GM12878 (cell line): ENCODE measurements at regions not wholly inside any gene's neighbourhood (a gene's known extent, or its start where the extent isn't known, plus 50 kb on each side); places are given as distances from the start of the nearest gene placed in this dataset.
"Not testable (repeated sequence)": the region's sequence is repeated elsewhere in the genome, so short reads cannot be mapped to it uniquely, and the experiment has no call there.

Experiments used
- ATAC-seq: fragments of 200-7000 bp; cut with Tn5 transposase; 3 replicates; pipeline ENCODE4 v1.9.1; 2020; ENCODE audit warnings: mild to moderate bottlenecking, moderate library complexity
- BruUV-seq: library from RNA; stranded (reverse); fragments of 400-500 nt; replicated peaks from 2 replicates; lab custom pipeline; 2021; lab: Mats Ljungman, UMichigan
- CTCF ChIA-PET: fragments of 300-600 bp; sonication (Branson Sonifier 250); formaldehyde crosslinking; extraction: SDS; loops from one replicate; lab custom pipeline; 2021; ENCODE audit warnings: inconsistent platforms; lab: Yijun Ruan, JAX
- POLR2A ChIA-PET: fragments of 350-600 bp; formaldehyde crosslinking; extraction: SDS; loops from one replicate; lab custom pipeline; 2021; ENCODE audit warnings: inconsistent platforms; lab: Charles Lee
- RAD21 ChIA-PET: fragments of 300-600 bp; sonication (Branson Sonifier 250); formaldehyde crosslinking; loops from one replicate; lab custom pipeline; 2023; ENCODE audit warnings: antibody characterized with exemption; ENCODE audit not compliant: unreplicated experiment; lab: Charles Lee
- SMC1A ChIA-PET: fragments of 300-600 bp; sonication (Branson Sonifier 250); formaldehyde crosslinking; loops from one replicate; lab custom pipeline; 2023; ENCODE audit not compliant: unreplicated experiment, uncharacterized antibody; lab: Charles Lee
- DNase-seq: peaks from one replicate; pipeline ENCODE4 v3.0.0-alpha.2; 2011; ENCODE audit warnings: low read depth, low spot score
- FAIRE-seq: peaks from 3 replicates; lab custom pipeline; 2011; peaks lifted over from hg19 to GRCh38; lab: Jason Lieb, UNC
- H2AFZ ChIP-seq: 2 replicates; pipeline ENCODE4 v1.6.0; 2011; ENCODE audit warnings: low read depth, low read length, control low read depth; ENCODE audit not compliant: control insufficient read depth
- H3K27ac ChIP-seq: 2 replicates; pipeline ENCODE4 v1.5.1; 2011; ENCODE audit warnings: control low read depth; ENCODE audit not compliant: control insufficient read depth, insufficient read depth
- H3K27me3 ChIP-seq, 2 experiments: replicated peaks in 1 of 2; 2 replicates each; pipeline versions ENCODE4 v1.6.0 to v1.6.1; 2011; ENCODE audit warnings: low read length in 1 of 2; ENCODE audit not compliant: control insufficient read depth in 2 of 2, insufficient read depth in 2 of 2
- H3K36me3 ChIP-seq, 2 experiments: 2 replicates each; pipeline ENCODE4 v1.5.1; 2011; ENCODE audit warnings: low read length in 1 of 2; ENCODE audit not compliant: control insufficient read depth in 2 of 2, insufficient read depth in 2 of 2
- H3K4me1 ChIP-seq: 2 replicates; pipeline ENCODE4 v1.6.1; 2011; ENCODE audit warnings: mild to moderate bottlenecking, low read length, moderate library complexity, mixed read lengths; ENCODE audit not compliant: control insufficient read depth, insufficient read depth
- H3K4me2 ChIP-seq: 2 replicates; pipeline ENCODE4 v1.6.0; 2011; ENCODE audit warnings: control low read depth; ENCODE audit not compliant: control insufficient read depth, insufficient read depth
- H3K4me3 ChIP-seq: fragments of 200-600 bp; sonication (generic); 2 replicates; pipeline ENCODE4 v1.5.1; 2016
- H3K79me2 ChIP-seq: 2 replicates; pipeline ENCODE4 v1.6.0; 2011; ENCODE audit warnings: low read length; ENCODE audit not compliant: control insufficient read depth, insufficient read depth
- H3K9ac ChIP-seq: 2 replicates; pipeline ENCODE4 v1.8.0; 2011; ENCODE audit warnings: low read length, control low read depth, mixed read lengths; ENCODE audit not compliant: control insufficient read depth, insufficient read depth
- H3K9me3 ChIP-seq: replicated peaks from 3 replicates; pipeline ENCODE4 v1.5.1; 2011; ENCODE audit warnings: mild to moderate bottlenecking, low read length; ENCODE audit not compliant: control insufficient read depth, insufficient read depth
- H4K20me1 ChIP-seq: 2 replicates; pipeline ENCODE4 v1.6.0; 2011; ENCODE audit not compliant: control insufficient read depth, insufficient read depth
- FOS ChIP-seq: IDR thresholded peaks from 3 replicates; pipeline ENCODE4 v1.6.1; 2011; ENCODE audit warnings: borderline replicate concordance; ENCODE audit not compliant: insufficient read length; ENCODE audit errors: extremely low read depth
- MLLT1 ChIP-seq: fragments of 450-650 bp; IDR thresholded peaks from 2 replicates; pipeline ENCODE4 v1.6.1; 2016; ENCODE audit warnings: mild to moderate bottlenecking
- NRF1 ChIP-seq: conservative IDR thresholded peaks from 2 replicates; pipeline ENCODE4 v1.6.1; 2011; ENCODE audit warnings: mild to moderate bottlenecking, low read depth, low read length, improper control_type of control experiment
- RFX5 ChIP-seq: IDR thresholded peaks from 2 replicates; pipeline ENCODE4 v1.6.1; 2011; ENCODE audit warnings: low read depth, low read length, improper control_type of control experiment
- ZBTB11 ChIP-seq: fragments of 450-650 bp; formaldehyde crosslinking; IDR thresholded peaks from 2 replicates; pipeline ENCODE4 v1.5.0; 2022; ENCODE audit warnings: mild to moderate bottlenecking, missing genetic modification characterization
- whole genome bisulfite sequencing: methylation state at CpG from one replicate; pipeline ENCODE4 v1.1.6; 2016; ENCODE audit warnings: low lambda C conversion rate; ENCODE audit not compliant: insufficient replicate concordance, insufficient coverage; ENCODE audit errors: missing lambda C conversion rate; 5-methylcytosine and 5-hydroxymethylcytosine counted together
- in situ Hi-C: fragments of 300-500 bp; cut with MboI; formaldehyde crosslinking; loops from 9 replicates; pipeline ENCODE4 v1.14.3; 2018; ENCODE audit warnings: mixed read lengths
- intact Hi-C: fragments of 100-400 bp; cut with micrococcal nuclease; formaldehyde crosslinking; loops from one replicate; pipeline ENCODE4 v1.14.2; 2022; ENCODE audit not compliant: unreplicated experiment

GRCh38 chr1:177410179-177410766 is 239.5 kb downstream of the BRINP2 start (continued):
- peak; percentile 70; the same call in 1 of the 2 replicates for TF ChIP-seq RFX5

- H3K79me2 ChIP-seq, in situ Hi-C loops, POLR2A ChIA-PET, H4K20me1 ChIP-seq, H3K27ac ChIP-seq, H3K36me3 ChIP-seq, CTCF ChIA-PET, SMC1A ChIA-PET, RAD21 ChIA-PET, BruUV-seq, H3K9me3 ChIP-seq, H3K4me3 ChIP-seq, FAIRE-seq, H3K4me2 ChIP-seq, DNase-seq, ATAC-seq, intact Hi-C loops, H3K9ac ChIP-seq, H3K4me1 ChIP-seq, H3K27me3 ChIP-seq, H2AFZ ChIP-seq: not testable (repeated sequence)
- 61% methylated on average over 14 of the region's 14 CpGs for WGBS
Measured at GRCh38 chr1:177406323-177406722, 235.6 kb downstream of the BRINP2 start.

- ChIA-PET SMC1A (interaction anchor here (0.6 to 0.9 kb wide), 2 partner anchors 44 to 46 kb away, joined by 3 read pairs; no protein-coding TSS in a partner anchor), CTCF (no interaction called here), RAD21 (no interaction called here), POLR2A (no interaction called here)
- in situ Hi-C loops: no loop called here
- Histone ChIP-seq H3K27me3 (no peaks in the 10 kb centered on the region), H2AFZ (no peak overlapping the region), H3K9ac (no peak overlapping the region), H3K79me2 (no peaks in the 10 kb centered on the region), H3K4me1 (no peaks in the 10 kb centered on the region), H3K9me3 (no peaks in the 10 kb centered on the region), H3K4me2 (no peak overlapping the region), H3K36me3 (no peaks in the 10 kb centered on the region), H4K20me1 (no peaks in the 10 kb centered on the region), H3K27ac (no peak overlapping the region), H3K4me3 (no peak overlapping the region)
- ATAC-seq (no peak), DNase-seq (no peak), FAIRE-seq (no peak)
- 0% methylated on average over 3 of the region's 3 CpGs for WGBS
- intact Hi-C loops: no loop called here
- no TSS peak for BruUV-seq
- TF ChIP-seq FOS (no peak), MLLT1 (no peak), ZBTB11 (CRISPR knock-in tag) (no peak), NRF1 (no peak)
Measured at GRCh38 chr1:177392336-177392735, 221.6 kb downstream of the BRINP2 start.
